NCI-H1092 treated with DMSO at 0.1 percent for 48 hours (cell line): ENCODE measurements at regions not wholly inside any gene's neighbourhood (a gene's known extent, or its start where the extent isn't known, plus 50 kb on each side); places are given as distances from the start of the nearest gene placed in this dataset.
A peak's percentile ranks its signal among the peaks of the same experiment; 100 is the strongest.

Source experiments
- DNase-seq: peaks from one replicate; lab custom pipeline; 2025; lab: John Stamatoyannopoulos, UW

GRCh38 chr14:87052646-87053225 is 940.2 kb downstream of the GALC start:
- DNase-seq = no peak

GRCh38 chr14:87050421-87050820 is 942.6 kb downstream of the GALC start:
- DNase-seq = no peak

GRCh38 chr14:87049950-87050349 is 943.0 kb downstream of the GALC start:
- no peak for DNase-seq

GRCh38 chr14:87046960-87047359 is 946.0 kb downstream of the GALC start:
- no peak for DNase-seq

- DNase-seq = no peak
Observed at GRCh38 chr14:87045956-87046355, 947.0 kb downstream of the GALC start.

- DNase-seq = no peak
Observed at GRCh38 chr14:87045246-87045645, 947.7 kb downstream of the GALC start.

- no peak for DNase-seq
Observed at GRCh38 chr14:87044807-87045206, 948.2 kb downstream of the GALC start.

- no peak for DNase-seq
Observed at GRCh38 chr14:87043667-87044200, 949.2 kb downstream of the GALC start.

GRCh38 chr14:87042354-87042753 is 950.6 kb downstream of the GALC start:
- no peak for DNase-seq

GRCh38 chr14:87041290-87042020 is 951.5 kb downstream of the GALC start:
- DNase-seq = no peak

GRCh38 chr14:87034680-87035079 is 958.3 kb downstream of the GALC start:
- DNase-seq = no peak

- DNase-seq = no peak
Observed at GRCh38 chr14:87030197-87030596, 962.8 kb downstream of the GALC start.

GRCh38 chr14:87020106-87020505 is 972.9 kb downstream of the GALC start:
- DNase-seq = peak; percentile 10

GRCh38 chr14:87018294-87018693 is 974.7 kb downstream of the GALC start:
- DNase-seq = no peak

- no peak for DNase-seq
Observed at GRCh38 chr14:87017335-87017734, 975.6 kb downstream of the GALC start.

- DNase-seq = no peak
Observed at GRCh38 chr14:87014856-87015255, 978.1 kb downstream of the GALC start.

- no peak for DNase-seq
Observed at GRCh38 chr14:87013583-87013982, 979.4 kb downstream of the GALC start.

- DNase-seq = no peak
Observed at GRCh38 chr14:87008965-87009364, 984.0 kb downstream of the GALC start.

GRCh38 chr14:87005280-87005679 is 987.7 kb downstream of the GALC start:
- no peak for DNase-seq

GRCh38 chr14:87002776-87003175 is 990.2 kb downstream of the GALC start:
- DNase-seq = no peak

GRCh38 chr14:87001333-87001732 is 991.6 kb downstream of the GALC start:
- no peak for DNase-seq

GRCh38 chr14:87000081-87000480 is 992.9 kb downstream of the GALC start:
- no peak for DNase-seq

- no peak for DNase-seq
Observed at GRCh38 chr14:86999036-86999435, 993.9 kb downstream of the GALC start.

- DNase-seq = no peak
Observed at GRCh38 chr14:86997271-86997670, 995.7 kb downstream of the GALC start.
